ENCODE measurements at regions not wholly inside any gene's neighbourhood (a gene's known extent, or its start where the extent isn't known, plus 50 kb on each side); places are given as distances from the start of the nearest gene placed in this dataset.

DNA sequence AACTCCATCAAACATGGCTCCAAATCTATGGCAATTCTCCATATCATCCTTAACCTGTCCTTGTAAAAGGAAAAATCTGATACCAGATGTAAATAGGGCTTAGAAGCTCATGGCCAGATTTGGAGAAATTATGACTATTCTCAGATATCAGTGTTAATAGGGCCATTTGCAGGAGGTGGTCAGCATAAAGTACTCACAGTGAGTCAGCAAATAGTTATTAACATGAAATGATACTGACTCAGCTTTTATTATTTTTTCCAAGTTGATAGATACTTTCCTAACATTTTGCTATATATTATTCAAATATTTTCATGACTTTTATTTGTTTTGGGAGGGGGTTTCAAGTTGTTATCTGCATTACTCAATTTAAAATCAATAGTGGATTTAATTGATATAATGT is 255.8 kb downstream of the MFSD1 start:
- DNase-seq (no peak), ATAC-seq (ENCODE audit: low FRiP score in 2 of 2) (no peak)
- Histone ChIP-seq H3K27ac (no peak overlapping the region), H3K4me1 (no peaks in the 10 kb centered on the region), H3K4me3 (no peak overlapping the region), H3K9me3 (no peaks in the 10 kb centered on the region), H3K27me3 (no peaks in the 10 kb centered on the region), H3K36me3 (no peaks in the 10 kb centered on the region)
- TF ChIP-seq, protein P1, sequence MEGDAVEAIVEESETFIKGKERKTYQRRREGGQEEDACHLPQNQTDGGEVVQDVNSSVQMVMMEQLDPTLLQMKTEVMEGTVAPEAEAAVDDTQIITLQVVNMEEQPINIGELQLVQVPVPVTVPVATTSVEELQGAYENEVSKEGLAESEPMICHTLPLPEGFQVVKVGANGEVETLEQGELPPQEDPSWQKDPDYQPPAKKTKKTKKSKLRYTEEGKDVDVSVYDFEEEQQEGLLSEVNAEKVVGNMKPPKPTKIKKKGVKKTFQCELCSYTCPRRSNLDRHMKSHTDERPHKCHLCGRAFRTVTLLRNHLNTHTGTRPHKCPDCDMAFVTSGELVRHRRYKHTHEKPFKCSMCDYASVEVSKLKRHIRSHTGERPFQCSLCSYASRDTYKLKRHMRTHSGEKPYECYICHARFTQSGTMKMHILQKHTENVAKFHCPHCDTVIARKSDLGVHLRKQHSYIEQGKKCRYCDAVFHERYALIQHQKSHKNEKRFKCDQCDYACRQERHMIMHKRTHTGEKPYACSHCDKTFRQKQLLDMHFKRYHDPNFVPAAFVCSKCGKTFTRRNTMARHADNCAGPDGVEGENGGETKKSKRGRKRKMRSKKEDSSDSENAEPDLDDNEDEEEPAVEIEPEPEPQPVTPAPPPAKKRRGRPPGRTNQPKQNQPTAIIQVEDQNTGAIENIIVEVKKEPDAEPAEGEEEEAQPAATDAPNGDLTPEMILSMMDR (IDR thresholded peaks at IDR 0.05), result no peak
- TF ChIP-seq POLR2AphosphoS5 (IDR thresholded peaks at IDR 0.05), result no peak
- TF ChIP-seq POLR2A (IDR thresholded peaks at IDR 0.05), result no peak
- TF ChIP-seq EP300 (IDR thresholded peaks at IDR 0.05), result no peak

DNA sequence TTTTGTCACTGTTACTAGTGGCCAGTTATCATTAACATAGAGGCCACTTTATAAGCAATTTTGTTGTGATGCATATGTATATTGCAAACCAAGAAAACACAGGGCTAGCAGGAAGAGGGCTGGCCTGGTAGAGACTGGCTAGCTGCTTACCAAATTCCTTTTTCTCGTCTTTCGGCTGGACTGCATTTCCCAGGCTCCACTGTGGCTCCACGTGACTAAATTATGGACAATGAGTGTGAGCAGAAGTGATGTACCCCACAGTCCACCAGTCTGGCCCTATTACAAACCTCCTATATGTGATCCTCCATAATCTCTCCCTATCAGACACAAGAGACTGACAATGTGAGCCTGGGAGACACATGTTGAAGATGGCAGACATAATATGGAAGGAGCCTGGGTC is 257.0 kb downstream of the MFSD1 start:
- no peak overlapping the region for H3K4me3 ChIP-seq
- ATAC-seq (ENCODE audit: low FRiP score in 2 of 2) (no peak), DNase-seq (no peak)
- no peak overlapping the region for H3K27ac ChIP-seq
- no peaks in the 10 kb centered on the region for H3K27me3 ChIP-seq
- no peaks in the 10 kb centered on the region for H3K4me1 ChIP-seq
- 80 to 91% methylated on average over 3 of the region's 3 CpGs for WGBS, 2 donors
- TF ChIP-seq EP300 (IDR thresholded peaks at IDR 0.05), result no peak
- TF ChIP-seq, protein P1 (IDR thresholded peaks at IDR 0.05), result no peak
- no peak for TF ChIP-seq POLR2A (IDR thresholded peaks at IDR 0.05)
- no peak for TF ChIP-seq POLR2AphosphoS5 (IDR thresholded peaks at IDR 0.05)
- no peaks in the 10 kb centered on the region for H3K36me3 ChIP-seq
- no peaks in the 10 kb centered on the region for H3K9me3 ChIP-seq

DNA sequence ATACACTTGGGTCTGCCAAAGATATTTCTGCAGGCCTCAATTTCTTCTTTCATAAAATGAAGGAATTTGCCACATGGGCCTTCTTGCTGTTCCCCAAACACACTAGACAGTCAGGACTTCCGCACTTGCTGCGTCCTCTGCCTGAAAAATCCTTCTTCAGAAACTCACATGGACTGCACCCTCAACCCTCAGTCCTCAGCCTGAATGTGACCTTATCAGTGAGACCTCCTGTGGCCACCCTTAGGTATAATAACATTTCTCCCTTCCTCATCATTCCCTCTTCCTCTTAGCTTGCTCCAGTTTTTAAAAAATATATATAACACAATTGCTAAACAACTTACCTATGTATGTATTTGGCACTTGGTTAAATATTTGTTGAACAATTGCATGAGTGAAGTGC is 257.5 kb downstream of the MFSD1 start:
- no peaks in the 10 kb centered on the region for H3K9me3 ChIP-seq
- no peak for ATAC-seq (ENCODE audit: low FRiP score in 2 of 2)
- H3K27me3 ChIP-seq, result no peaks in the 10 kb centered on the region
- DNase-seq, result no peak
- H3K4me3 ChIP-seq, result no peak overlapping the region
- no peaks in the 10 kb centered on the region for H3K36me3 ChIP-seq
- WGBS, 2 donors, result 65 to 88% methylated on average over 2 of the region's 2 CpGs
- H3K27ac ChIP-seq, result no peak overlapping the region
- TF ChIP-seq, protein P1 (IDR thresholded peaks at IDR 0.05), result no peak
- TF ChIP-seq POLR2AphosphoS5 (IDR thresholded peaks at IDR 0.05) (no peak), POLR2A (IDR thresholded peaks at IDR 0.05) (no peak), EP300 (IDR thresholded peaks at IDR 0.05) (no peak)
- no peaks in the 10 kb centered on the region for H3K4me1 ChIP-seq

DNA sequence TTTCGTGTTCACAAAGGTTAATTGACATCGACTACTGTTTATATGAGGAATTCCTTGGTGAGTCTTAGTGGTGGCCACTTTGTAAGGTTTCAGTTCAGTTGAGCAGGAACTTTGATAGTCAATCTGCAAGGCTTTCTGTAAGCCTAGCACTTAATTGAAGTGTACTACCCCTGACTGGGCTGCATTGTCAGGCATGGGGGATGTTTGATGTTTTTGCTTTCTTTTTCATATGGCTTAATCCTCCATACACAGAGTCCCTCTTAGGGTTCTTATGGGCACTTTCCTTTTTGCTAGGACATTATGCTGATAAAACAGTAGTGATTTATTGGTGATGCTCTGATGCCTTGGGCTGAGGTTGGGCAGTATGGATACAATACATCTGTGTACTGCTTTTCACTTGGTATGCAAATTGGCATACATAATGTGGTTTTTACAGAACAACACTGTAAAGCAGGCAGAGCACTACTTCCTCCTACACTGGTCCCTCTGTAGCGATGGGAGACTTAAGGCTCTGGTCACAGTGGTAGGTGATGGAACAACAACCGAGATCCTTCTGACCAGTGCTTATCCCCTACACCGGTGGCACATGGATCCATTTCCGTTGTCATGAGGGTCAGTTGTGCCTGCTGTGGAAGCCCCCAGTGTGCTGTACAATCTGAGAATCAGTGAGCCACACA is 261.0 kb downstream of the MFSD1 start:
- 81 to 90% methylated on average over 6 of the region's 6 CpGs for WGBS, 2 donors
- H3K27me3 ChIP-seq, result no peaks in the 10 kb centered on the region
- no peaks in the 10 kb centered on the region for H3K4me1 ChIP-seq
- H3K36me3 ChIP-seq, result no peaks in the 10 kb centered on the region
- no peaks in the 10 kb centered on the region for H3K9me3 ChIP-seq
- H3K4me3 ChIP-seq, result no peak overlapping the region
- ATAC-seq (ENCODE audit: low FRiP score in 2 of 2) (no peak), DNase-seq (no peak)
- no peak overlapping the region for H3K27ac ChIP-seq
- TF ChIP-seq, protein P1 (IDR thresholded peaks at IDR 0.05), result no peak
- TF ChIP-seq EP300 (IDR thresholded peaks at IDR 0.05) (no peak), POLR2A (IDR thresholded peaks at IDR 0.05) (no peak), POLR2AphosphoS5 (IDR thresholded peaks at IDR 0.05) (no peak)

DNA sequence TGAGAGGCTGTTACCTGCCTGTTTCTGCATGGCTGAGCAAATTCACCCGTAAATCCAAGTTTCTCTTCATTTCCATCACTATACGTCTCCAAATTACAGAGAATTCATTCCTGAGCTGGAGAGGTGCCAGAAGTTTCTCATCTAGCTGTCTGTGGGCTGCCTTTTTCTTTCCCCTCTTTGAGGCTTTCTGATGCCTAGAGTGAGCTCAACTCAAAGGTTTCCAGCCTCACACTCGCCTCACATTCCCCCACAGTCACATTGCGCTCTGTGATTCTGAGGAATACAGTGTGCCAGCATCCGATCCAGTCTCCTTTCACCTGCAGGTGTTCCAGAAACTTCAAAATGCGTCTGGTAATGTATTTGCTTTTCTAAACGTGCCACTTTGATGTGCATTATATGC is 267.2 kb downstream of the MFSD1 start, which contains the start of gene IQCJ:
IQCJ (plus strand) TSS at position 229 of the 400 bp plus-strand sequence.
- TF ChIP-seq EP300 (IDR thresholded peaks at IDR 0.05), result no peak
- no peak for TF ChIP-seq POLR2A (IDR thresholded peaks at IDR 0.05)
- no peak for TF ChIP-seq POLR2AphosphoS5 (IDR thresholded peaks at IDR 0.05)
- TF ChIP-seq, protein P1 (IDR thresholded peaks at IDR 0.05), result no peak
- DNase-seq (no peak), ATAC-seq (ENCODE audit: low FRiP score in 2 of 2) (no peak)
- Histone ChIP-seq H3K27ac (no peak within 1 kb of the TSS), H3K36me3 (no peaks in the 10 kb centered on the region), H3K4me3 (no peak within 1 kb of the TSS), H3K9me3 (no peaks in the 10 kb centered on the region), H3K4me1 (no peaks in the 10 kb centered on the region), H3K27me3 (no peaks in the 10 kb centered on the region)
- WGBS, 2 donors, result 55 to 62% methylated on average over 7 of the region's 7 CpGs
